DMS 273 (cell line): ENCODE measurements at regions not wholly inside any gene's neighbourhood (a gene's known extent, or its start where the extent isn't known, plus 50 kb on each side); places are given as distances from the start of the nearest gene placed in this dataset.
A peak's percentile ranks its signal among the peaks of the same experiment; 100 is the strongest.
"Not testable (repeated sequence)": the region's sequence is repeated elsewhere in the genome, so short reads cannot be mapped to it uniquely, and the experiment has no call there.

Source experiments
- DNase-seq: peaks from one replicate; lab custom pipeline; 2025; ENCODE audit not compliant: unreplicated experiment; lab: John Stamatoyannopoulos, UW

DNA sequence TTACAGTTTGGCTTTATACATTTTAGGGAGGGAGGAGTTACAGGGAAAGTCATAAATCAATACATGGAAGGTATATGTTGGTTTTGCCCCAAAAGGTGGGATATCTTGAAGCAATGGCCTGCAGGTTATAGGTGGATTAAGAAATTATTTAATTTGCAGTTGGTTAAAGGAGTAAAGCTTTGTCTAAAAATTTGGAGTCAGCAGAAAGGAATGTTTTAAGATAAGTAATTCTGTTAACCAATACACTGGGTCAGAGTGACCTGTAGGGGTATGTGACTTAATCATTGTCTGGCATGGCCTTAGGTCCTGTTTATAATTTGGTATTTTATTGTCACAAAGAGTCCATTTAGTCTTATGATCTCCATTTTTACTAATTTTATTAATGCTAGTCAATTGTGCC, 115.0 kb downstream of the AGTR2 start:
- no peak for DNase-seq

- DNase-seq = no peak
Measured at GRCh38 chrX:116289592-116289991, 119.0 kb downstream of the AGTR2 start.

GRCh38 chrX:116290359-116290758, 119.8 kb downstream of the AGTR2 start:
- DNase-seq = no peak

DNA sequence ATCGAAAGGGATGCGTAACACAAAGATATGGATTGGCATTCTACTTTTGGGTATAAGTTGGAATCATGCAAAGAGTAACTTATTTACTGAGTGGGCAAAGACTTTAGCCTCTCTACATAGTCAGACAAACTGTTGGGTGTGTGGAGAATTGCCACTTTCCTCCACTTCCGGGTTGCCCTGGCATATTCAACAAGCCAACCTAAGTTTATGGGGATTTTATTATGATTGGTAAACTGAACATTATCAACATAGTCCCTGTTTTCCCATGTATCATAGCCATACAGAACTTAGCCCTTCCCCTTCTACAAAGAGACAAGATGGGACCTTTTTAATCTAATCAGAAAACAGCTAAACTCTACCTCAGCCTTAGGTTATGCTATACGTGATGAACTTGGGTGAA, 121.6 kb downstream of the AGTR2 start:
- no peak for DNase-seq

DNA sequence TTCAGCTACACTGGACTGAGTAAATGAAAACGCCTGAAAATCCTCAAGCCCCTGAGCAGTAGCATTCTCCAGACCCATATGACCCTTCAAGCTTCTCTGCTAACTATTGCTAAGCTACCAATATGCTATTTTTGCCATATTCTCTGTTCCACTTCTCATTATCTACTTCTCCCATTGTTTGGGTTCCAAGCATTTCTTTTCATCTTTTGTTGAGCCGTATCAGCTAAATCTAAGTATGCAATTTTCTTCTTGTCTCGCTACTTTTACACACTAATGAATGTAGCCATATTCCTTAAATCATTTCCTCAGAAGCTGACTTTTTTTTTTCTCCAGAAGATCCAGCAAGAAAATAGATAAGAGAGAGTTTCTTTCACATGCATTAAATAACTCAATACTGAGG, 128.4 kb downstream of the AGTR2 start:
- DNase-seq = no peak

GRCh38 chrX:116306218-116306617, 130.2 kb upstream of the SLC6A14 start:
- DNase-seq = no peak

GRCh38 chrX:116317409-116317808, 119.0 kb upstream of the SLC6A14 start:
- DNase-seq = peak; percentile 12

- no peak for DNase-seq
Measured at GRCh38 chrX:116318672-116319071, 117.7 kb upstream of the SLC6A14 start.

- DNase-seq = no peak
Measured at GRCh38 chrX:116321711-116322110, 114.7 kb upstream of the SLC6A14 start.

DNA sequence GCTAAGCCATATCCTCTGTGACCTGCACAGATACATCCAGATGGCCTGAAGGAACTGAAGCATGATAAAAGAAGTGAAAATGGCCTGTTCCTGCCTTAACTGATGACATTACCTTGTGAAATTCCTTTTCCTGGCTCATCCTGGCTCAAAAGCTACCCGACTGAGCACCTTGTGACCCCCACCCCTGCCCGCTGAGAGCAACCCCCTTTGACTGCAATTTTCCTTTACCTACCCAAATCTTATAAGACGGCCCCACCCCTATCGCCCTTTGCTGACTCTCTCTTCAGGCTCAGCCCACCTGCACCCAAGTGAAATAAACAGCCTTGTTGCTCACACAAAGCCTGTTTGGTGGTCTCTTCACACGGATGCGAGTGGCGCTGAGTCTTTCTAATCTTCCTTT, 104.4 kb upstream of the SLC6A14 start:
- not testable (repeated sequence) for DNase-seq

- DNase-seq = not testable (repeated sequence)
Measured at GRCh38 chrX:116334797-116335196, 101.6 kb upstream of the SLC6A14 start.

DNA sequence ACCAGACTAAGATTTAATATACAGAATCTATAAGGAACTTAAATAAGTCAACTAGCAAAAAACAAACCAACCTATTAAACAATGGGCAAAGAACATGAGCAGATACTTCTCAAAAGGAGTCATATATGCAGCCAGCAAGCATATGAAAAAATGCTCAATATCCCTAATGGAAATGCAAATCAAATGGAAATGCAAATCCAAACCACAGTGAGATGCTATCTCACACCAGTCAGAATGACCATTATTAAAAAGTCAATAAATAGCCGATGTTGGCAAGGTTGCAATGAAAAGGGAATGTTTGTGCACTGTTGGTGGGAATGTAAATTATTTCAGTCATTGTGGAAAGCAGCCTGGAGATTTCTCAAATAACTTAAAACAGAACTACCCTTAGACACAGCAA, 97.0 kb upstream of the SLC6A14 start:
- DNase-seq = no peak

GRCh38 chrX:116342903-116343302, 93.5 kb upstream of the SLC6A14 start:
- DNase-seq = no peak

- no peak for DNase-seq
Measured at GRCh38 chrX:116345958-116346357, 90.4 kb upstream of the SLC6A14 start.

- DNase-seq = no peak
Measured at GRCh38 chrX:116357329-116357728, 79.1 kb upstream of the SLC6A14 start.

DNA sequence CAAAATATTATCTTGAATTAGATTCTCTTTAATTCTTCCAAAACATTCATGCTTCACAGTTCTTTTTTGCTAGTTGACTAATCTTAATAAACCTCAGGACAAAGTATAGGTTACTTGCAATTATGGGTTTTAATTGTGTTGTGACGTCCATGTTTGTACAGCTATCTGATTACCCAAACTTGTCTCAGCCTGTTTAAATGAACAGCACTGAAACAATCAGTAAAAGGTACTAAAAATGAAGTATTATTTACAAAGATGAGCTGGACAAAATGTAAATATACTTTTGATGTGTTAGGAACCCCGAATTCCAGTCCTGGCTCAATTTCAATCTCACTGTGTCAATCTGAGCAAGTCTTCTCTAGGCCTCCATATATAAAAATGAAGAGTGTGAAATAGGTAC, 57.4 kb upstream of the SLC6A14 start:
- DNase-seq = no peak

DNA sequence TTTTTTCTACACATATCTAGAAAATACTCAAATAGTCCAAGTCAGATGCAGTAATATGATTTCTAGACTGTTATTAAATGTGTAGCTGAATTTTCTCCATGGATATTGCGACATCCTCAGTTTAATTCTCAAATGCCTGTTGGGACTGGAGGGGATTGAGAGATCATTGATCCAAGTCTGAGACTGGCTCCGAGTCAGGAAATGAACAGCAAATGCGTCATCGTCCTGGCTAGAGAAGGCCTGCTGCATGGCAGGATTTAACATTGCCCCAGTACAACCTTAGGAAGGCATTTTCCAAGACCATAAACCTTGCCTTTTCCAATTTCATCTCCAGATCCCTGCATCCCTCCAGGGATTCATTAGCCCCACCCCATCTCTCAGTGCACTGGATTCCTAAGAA, 56.6 kb upstream of the SLC6A14 start:
- no peak for DNase-seq

DNA sequence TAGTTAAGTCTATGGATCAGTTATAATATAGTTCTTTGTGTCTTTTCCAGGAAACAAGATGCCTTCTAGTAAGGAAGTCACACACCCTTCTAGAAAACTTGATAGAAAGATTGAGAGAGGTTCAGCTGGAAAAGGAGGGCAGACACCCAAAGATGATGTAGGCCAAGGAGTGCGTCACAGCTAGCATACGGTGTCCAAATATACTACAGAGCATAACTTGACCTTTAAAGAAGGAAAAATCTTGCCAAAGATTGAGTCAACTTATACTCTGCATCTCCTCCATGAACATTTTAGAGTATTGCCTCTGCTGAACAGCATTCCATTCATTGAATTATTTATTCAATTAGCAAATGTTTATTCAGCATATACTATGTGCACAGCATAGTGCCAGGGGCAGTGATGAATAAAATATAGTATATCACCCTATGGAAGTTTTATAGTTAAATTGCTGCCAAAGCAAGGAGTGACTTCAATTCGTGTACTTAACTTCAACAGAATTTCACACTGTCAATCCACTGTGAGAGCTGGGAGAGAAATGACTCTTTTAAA, 51.9 kb upstream of the SLC6A14 start:
- no peak for DNase-seq
